Mammary epithelial cell (primary cell): ENCODE measurements at regions not wholly inside any gene's neighbourhood (a gene's known extent, or its start where the extent isn't known, plus 50 kb on each side); places are given as distances from the start of the nearest gene placed in this dataset.

Experiments used
- EZH2 ChIP-seq: IDR thresholded peaks from 2 replicates; pipeline ENCODE4 v1.6.1; 2012; ENCODE audit warnings: low read length, inconsistent platforms, borderline replicate concordance
- TF ChIP-seq, protein P1 (sequence below), 2 donors: IDR thresholded peaks in 1 of 2; conservative IDR thresholded peaks in 1 of 2; 2 replicates each; pipeline ENCODE4 v1.5.1; 2011 to 2012; ENCODE audit warnings: inconsistent platforms in 2 of 2, low read length in 2 of 2, mild to moderate bottlenecking in 2 of 2, control low read depth in 1 of 2, low read depth in 1 of 2; ENCODE audit not compliant: insufficient read depth in 1 of 2; ENCODE audit errors: extremely low read depth in 1 of 2

DNA sequence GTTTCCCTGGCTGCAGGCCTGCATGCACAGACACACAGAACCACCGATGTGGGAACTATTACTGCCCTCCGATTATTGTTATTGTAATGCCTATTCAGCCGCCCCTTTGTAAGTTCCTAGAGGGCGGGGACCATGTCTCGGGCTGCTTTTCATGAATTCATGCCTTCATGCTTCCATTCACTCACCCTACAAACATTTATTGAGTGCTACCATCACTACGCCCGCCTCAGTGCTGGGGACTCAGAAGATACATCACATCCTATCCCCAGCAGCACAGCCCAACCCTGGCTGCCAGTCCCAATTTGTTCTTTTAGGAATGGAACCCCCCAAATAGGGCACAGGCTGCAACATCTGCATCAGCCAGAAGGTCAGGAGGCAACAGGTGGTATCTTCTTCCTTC lies 75.9 kb downstream of the FOXA2 start:
- TF ChIP-seq, protein P1, sequence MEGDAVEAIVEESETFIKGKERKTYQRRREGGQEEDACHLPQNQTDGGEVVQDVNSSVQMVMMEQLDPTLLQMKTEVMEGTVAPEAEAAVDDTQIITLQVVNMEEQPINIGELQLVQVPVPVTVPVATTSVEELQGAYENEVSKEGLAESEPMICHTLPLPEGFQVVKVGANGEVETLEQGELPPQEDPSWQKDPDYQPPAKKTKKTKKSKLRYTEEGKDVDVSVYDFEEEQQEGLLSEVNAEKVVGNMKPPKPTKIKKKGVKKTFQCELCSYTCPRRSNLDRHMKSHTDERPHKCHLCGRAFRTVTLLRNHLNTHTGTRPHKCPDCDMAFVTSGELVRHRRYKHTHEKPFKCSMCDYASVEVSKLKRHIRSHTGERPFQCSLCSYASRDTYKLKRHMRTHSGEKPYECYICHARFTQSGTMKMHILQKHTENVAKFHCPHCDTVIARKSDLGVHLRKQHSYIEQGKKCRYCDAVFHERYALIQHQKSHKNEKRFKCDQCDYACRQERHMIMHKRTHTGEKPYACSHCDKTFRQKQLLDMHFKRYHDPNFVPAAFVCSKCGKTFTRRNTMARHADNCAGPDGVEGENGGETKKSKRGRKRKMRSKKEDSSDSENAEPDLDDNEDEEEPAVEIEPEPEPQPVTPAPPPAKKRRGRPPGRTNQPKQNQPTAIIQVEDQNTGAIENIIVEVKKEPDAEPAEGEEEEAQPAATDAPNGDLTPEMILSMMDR (conservative IDR thresholded peaks at IDR 0.05 in 1 of 2, IDR thresholded peaks at IDR 0.05 in 1 of 2; ENCODE audit: extremely low read depth in 1 of 2, insufficient read depth in 1 of 2, low read depth in 1 of 2, low read length in 2 of 2), result no peak
- no peak for TF ChIP-seq EZH2
